GM23248 (cell line): ENCODE measurements at regions not wholly inside any gene's neighbourhood (a gene's known extent, or its start where the extent isn't known, plus 50 kb on each side); places are given as distances from the start of the nearest gene placed in this dataset.

Experiments
- EZH2 ChIP-seq: fragments of 200-600 bp; sonication (generic); IDR thresholded peaks from 2 replicates; pipeline ENCODE4 v1.6.1; 2018; ENCODE audit warnings: antibody characterized with exemption, mild to moderate bottlenecking; ENCODE audit not compliant: insufficient read depth, poor library complexity, severe bottlenecking
- EZH2phosphoT487 ChIP-seq: fragments of 200-600 bp; sonication (generic); IDR thresholded peaks from 2 replicates; pipeline ENCODE4 v1.6.1; 2018; ENCODE audit warnings: antibody characterized with exemption, moderate library complexity, mild to moderate bottlenecking, low read depth; ENCODE audit not compliant: insufficient read depth

DNA sequence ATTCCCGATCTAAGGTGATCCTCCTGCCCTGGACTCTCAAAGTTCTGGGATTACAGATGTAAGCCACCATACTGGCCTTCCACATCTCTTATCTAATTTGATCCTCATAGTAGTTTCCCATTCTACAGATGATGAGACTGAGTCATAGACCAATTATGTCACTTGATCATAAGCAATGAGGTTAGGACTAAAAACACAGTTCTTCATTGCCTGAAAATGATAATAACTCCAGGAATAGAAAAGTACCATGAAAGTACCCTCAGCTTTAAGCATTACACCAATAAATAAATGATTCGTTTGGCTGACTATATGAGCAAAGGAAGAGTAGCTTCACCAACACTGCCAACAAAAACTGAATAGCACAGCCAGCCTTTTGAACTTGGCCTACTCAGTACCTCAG is 389.5 kb downstream of the ACTL7B start:
- no peak for TF ChIP-seq EZH2
- no peak for TF ChIP-seq EZH2phosphoT487
